NCI-H460 (cell line): ENCODE measurements at regions not wholly inside any gene's neighbourhood (a gene's known extent, or its start where the extent isn't known, plus 50 kb on each side); places are given as distances from the start of the nearest gene placed in this dataset.

Experiments
- DNase-seq: peaks from one replicate; pipeline ENCODE4 v3.0.0-alpha.2; 2016; ENCODE audit warnings: low read depth; ENCODE audit errors: extremely low read depth

DNA sequence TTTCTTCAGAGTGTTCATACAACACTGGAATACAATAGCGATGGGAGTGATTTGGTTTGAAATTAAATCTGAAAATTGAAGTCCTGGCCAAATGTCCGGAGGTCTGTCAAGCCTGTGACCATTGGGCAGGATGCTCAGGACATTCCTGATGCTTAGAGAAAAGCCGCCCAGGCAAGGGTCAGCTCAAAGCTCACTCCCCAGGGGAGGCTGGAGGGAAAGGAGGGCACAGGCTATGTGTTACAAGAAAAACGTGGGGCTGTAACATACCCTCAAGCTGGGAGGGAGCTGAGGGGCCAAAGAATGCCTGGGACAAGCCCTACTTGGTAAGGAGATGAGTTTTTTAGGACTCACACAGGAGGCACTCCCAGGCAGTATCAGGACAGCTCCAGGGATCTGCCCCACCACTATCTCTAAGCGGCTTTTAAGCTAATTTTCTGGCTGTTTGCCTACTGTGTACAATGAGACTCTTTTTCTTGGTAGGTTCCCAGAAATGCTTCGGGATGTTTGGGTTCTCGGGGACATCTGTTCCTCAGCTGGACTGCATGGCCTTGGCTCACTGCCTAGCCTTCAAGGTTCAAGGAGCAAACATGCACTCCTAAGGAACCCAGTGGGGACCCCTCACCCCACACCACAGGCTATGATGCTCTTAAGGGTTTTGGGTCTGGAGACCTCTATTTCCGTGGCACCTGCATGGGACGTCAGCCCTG lies 500.1 kb downstream of the BRD1 start:
- no peak for DNase-seq

DNA sequence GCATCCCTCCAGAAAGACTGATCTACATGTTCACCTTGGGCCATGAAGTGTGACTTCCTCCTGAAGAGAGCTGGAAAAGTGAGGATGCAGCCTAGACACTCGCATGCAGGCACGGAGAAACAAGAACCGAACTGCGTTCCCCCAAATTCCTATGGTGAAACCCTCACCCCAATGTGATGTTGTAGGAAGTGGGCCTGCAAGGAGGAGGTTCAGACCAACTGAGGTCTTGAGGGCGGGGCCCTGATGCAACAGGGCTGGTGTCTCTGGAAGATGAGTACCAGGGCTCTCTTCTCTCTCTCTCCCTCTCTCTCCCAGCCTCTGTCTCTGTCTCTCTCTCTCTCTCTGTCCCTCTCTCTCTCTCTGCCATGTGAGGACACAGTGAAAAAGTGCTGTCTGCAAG lies 501.1 kb downstream of the BRD1 start:
- DNase-seq: no peak

DNA sequence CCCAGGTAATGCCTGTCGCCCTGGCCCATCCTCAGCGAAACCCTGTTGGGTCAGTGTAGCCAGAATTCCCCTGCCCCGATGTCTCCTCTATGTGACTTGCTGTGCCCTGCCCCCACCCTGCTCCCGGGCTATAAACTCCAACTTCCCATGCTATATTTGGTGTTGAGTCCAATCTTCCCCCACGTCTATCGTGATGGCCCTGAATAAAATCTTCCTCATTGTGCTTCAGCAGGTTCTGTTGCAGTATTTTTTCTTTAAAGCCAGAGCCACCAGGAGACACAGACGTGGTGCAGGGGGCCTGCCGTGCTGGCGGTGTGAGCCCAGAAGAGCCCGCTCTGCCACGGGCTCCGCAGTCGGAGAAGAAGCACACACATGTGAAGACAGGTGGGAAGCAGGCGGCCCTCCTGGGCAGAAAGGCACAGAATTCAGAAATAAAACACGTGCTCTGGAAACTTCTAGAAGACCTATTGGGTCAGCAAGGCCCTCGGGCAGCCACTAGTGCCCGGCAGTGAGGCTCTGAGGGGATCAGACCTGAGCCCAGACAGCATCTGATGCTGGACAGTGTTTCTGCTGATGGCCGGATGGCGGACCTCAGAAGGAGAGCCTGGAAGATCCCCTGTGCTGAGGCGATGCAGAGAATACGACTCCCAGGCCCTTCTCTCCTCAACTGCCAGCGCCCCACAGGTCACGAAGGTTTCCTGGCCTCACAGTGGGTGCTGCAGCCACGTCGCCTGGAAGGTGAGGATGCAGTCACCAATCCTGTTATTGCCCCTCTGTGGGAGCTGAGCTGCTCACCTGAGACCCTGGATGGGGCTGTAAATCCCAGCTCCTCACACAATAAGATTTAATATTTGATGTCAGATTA lies 501.9 kb downstream of the BRD1 start:
- DNase-seq: no peak

DNA sequence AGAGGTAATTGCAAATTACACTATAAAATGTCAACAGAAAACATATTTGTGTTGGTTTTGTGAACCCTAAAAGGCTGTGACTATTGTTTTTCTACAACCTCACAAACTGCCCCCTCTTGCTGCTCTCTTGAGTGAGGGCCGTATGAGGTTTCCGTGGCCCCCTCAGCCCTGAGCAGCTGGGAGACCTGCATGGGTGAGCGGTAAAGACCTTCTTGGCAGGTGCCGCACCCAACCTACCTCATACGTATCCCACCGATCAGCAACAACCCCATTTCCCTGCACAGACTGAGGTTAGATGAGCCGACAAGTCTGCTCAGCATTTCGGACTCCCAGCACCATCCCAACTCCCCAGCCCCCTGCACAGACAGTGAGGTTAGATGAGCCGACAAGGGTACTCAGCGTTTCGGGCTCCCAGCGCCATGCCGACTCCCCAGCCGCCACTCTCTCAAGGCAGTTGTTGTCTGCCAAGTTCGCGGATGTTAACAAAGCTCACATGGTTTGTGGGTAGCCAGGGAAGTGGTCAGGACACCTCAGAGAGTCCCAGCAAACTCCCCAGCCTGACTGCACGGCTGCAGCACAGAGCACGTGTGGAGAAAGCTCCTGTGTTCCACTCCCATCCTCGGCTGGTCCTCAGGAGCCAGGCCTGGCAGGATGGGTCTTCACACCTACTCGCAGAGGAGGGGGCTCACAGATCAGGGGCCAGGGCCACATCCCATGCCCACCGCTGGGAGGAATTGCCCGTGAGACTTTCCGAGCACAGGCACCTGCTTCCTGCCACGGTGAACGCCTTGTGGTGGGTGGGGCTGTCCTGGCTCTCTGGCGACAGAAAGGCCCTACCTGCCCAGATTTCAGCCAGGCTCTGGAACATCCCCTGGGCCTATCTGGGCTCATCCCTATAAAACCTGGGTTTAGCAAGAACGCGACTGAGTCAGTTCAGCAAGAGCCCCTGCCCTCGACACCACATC lies 502.9 kb downstream of the BRD1 start:
- no peak for DNase-seq

DNA sequence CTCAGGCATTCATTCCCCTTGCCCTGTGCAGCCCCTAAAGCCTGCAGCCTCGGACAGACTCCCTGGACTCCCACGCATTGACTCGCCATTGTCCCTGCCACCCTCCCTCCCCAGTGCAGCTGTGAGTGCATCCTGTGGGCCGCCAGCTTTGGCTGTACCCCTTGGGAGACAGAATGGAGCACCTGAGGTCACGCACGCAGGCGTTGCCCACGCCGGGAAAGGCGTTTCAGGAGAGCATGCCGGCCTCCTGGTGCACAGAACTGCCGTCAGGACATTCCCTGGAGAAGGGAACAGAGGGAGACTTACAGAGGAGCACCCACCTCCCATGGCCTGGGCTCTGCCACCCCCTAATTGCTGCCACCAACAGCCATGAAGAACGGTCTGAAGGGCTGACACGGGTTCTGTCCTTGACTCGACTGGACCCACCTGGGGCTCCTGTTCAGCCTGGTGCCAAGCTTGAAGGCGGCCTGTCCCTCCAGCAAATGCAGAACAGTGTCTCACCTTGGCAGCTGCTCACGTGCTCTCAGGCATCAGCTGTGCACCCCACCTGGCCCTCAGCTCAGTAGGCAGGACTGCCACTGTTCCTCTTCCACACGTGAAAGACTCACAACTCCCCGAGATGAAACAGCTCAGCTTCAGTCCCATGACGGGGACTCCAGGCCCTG lies 503.8 kb downstream of the BRD1 start:
- DNase-seq: no peak

DNA sequence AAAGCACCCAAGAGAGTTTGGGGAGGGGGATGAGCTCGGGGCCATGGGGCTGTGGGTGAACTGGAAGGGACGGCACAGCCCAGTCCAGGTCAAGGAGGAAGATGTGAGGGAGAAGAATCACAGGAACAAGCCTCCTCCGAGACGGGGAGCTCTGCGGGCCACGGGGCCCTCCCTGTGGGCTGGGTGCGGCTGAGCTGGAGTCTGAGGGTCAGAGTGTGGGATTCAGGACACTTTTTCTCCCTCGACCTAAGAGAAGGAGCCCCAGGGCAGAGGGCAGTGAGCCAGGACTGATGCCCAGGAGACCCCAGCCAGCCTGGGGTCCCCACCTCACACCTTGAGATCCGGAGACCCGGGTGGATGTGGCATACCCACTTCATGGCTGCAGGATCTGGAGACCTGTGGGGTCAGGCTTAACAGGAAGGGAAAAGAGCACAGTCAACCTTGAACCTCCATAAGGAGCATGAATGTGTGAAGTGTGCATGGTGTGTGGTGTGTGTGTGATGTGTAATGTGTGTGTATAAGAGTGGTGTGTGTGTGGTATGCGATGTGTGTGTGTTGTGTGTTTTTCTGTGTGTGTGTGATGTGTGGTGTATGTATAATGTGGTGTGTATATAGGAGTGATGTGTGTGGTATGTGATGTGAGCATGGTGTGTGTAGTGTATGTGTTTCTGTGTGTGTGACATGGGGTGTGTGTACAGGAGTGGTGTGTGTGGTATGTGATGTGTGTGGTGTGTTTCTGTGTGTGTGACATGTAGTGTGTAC lies 504.6 kb downstream of the BRD1 start:
- DNase-seq: no peak

DNA sequence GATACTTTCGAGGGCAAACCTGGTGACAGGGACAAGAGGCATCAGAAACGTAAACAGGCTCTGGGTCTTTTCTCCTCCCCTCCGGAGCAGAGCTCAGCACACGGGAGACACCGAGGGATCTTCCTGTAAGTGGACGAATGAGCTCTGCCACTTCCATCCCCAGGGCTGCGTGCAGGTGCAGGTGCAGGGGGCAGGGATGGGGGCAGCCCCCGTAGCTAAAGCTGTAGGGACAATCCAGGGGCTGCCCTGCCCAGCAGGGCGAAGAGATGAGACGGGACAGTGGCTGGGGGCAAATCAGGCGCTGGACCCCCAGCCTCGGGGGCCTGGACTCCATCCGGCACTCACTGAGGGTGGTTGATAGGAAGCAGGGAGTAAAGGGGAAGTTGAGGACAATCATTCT lies 505.4 kb downstream of the BRD1 start:
- no peak for DNase-seq

DNA sequence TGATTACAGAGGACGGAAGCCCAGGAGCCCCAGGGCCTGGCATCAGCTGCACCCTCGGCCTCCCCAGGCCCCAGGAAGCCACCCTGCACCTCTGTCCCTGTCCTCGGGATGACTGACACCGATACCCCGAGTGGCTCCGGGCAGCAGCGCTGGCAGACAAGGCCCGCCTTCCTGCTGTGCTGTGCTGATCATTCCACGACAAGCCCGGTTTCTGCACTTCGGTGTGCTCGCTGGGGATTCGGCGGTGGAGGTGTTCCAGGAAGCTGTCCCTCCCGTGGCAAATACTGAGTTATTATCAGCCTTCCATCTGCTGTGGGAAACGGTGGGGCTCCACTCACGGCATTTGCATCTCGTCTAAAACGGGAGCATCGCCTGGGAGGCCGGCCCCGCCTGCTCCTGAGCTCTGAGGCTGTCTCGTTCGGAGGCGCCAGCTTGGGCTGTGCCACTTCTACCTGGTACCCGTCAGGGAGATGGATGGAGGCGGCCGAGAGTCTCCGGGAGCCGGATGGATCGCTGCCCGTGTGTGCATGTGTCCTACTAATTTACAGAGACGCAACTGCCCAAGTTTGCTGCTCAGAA lies 506.1 kb downstream of the BRD1 start:
- DNase-seq: no peak

DNA sequence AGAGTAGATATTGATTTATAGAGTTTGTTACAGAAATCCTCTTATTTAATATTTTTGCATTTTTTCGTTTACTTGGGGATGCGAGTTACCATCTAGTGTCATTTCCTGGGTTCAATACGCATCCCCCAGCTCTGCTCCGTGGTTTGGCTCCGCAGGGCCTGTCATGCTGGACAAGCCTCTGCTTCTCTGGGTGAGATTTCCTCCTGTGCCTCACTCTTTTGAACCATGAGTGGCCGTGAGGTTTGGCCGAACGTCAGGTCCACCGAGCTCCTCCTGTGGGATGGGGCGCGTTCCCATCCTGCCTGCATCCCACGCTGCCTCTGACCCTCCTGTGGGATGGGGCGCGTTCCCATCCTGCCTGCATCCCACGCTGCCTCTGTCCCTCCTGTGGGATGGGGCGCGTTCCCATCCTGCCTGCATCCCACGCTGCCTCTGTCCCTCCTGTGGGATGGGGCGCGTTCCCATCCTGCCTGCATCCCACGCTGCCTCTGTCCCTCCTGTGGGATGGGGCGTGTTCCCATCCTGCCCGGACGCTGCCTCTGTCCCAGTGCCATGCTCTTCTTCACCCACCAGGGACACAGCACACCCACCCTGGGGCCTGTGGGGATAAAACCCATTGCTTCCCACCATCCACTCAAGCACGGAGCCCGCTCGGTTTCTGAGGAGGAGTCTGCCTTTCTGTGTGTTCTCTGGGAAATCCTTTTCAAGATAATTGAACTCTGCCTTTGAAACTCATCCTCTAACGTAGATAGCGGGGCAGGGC lies 506.8 kb downstream of the BRD1 start:
- DNase-seq: no peak

DNA sequence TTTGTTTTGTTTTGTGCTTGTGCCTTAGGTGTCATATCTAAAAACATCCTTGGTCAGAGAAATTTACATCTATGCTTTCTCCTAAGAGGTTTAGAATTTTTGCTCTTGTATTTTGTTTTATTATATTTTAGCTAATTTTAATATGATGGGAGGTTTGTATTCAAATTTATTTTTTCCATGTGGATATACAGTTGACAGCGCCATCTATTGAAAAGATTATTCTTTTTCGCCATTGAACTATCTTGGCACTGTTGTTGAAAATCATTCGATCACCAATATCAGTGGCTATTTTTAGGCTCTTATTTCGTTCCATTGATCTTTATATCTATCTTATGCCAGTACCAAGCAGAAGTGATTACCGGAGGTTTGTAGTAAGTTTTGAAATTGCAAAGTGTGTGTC lies 510.3 kb downstream of the BRD1 start:
- DNase-seq: no peak

DNA sequence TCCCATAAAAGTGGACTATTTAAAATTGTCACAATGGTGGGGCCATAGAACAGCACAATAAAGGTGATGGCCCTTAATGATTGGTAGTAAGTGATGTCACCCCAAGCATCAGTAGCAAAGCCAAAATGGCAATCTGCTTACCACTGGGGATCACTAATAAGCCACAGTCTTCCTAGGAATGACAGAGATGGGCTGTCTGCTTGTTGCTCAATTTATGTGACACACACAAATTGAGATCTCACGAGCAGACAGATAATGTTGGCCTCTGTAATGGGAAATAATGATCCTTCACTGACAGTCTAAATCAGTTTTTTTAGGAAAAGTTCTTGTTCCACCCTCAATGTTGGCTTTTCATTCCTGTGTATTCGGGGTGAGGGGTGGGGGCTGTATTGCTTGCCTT lies 515.1 kb downstream of the BRD1 start:
- no peak for DNase-seq

DNA sequence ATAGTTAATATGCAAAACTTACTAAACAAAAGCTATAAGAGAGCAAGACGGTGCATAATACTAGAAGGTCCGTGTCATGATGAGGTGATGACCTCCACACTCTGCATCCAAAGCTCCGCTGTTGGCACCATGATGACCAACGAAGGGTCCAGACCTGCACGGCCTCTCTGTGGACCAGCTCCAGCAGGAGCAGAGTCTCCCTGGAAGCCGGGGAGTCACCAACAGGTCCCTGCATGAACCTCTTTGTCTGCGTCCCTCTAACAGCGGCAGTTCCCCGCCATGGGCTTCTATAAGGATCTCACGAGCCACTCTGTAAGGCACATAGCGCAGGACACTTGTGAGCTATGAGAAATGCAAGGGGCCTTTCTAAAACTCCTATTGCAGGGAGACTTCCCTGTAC lies 517.3 kb downstream of the BRD1 start:
- no peak for DNase-seq

DNA sequence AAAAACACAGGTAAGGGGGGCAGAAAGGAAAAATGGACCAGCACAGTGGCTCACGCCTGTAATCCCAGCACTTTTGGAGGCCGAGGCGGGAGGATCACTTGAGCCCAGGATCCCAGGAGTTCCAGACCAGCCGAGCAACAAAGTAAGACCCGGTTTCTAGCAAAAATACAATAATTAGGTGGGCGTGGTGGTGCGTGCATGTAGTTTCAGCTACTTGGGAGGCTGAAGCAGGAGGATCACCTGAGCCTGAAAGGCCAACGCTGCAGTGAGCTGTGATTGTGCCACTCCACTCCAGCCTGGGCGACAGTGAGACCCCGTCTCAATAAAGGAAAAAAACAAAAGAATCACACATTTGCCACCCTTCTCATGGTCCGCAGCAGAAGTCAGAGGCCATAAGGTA lies 519.4 kb downstream of the BRD1 start:
- DNase-seq: no peak

DNA sequence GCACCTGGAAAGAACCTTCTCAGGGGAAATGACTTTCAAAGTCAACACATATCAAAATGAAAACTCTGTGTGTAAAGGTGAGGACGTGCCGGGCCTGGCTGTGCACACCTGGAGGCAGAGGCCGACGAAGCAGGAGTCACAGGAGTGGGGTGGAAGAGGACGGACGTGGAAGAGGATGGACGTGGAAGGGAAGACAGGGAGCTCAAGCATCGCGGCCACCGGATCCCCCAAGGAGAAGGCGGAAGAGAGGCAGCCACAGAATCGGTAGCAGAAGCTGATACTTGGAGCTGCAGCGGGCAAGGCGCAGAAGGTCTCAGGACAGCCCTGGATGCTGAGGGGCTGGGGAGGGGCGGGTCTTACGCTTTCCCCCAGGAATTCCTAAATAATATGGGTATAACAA lies 519.8 kb downstream of the BRD1 start:
- no peak for DNase-seq

DNA sequence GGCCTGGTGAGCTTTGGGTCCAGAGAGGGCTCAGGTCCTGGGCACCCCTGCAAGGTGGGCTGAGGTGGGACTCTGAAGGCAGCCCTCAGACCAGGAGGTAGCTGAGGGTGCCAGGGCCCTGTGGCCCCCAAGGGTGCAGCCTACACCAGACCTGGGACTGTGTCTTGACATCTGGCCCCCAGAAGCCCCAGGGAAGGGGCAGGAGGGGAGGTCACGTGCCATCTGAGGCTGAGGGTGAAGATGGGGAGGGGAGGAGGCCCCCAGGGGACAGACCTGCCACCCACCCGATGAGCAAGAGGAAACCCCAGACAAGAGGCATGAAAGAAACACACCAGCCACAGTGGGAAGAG lies 520.2 kb downstream of the BRD1 start:
- no peak for DNase-seq

DNA sequence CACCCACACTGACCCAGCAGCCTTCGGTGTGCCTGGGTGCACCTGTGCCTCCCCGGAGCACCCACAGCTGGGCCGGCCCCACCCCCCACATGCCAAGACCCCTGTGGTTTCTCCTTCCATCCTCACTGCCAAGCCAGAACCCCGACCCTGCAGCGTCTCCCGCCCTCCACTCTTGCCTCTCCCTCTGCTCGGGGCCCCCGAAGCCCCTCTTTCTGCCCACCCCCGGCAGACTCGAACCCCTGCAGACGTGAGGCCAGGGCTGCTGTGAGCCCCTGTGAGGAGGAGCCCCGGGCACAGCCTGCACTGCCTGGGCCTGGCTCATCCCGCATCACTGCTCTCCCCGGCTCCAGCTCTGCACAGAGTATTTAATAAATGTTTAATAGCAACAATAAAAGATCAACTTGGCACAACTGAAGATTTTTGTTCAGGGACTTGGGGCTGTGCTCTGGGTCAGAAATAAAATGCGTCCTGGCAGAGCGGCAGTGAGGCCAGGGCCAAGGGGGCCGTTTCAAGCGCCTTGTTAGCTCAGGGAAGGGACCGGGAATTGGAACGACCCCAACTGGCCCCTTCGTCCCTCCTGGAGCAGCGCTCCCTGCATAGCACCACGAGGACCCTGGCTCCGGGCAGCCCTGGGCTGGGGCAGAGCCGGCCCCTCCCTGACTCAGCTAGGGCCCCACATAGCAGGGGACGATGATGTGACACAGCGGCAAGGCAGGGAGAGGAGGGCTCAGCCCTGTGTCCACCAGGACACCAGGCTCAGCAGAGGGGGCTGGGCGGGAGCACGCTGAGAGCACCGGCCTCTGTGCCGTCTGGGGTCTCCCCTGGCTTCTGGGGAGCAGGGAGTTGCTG lies 520.8 kb downstream of the BRD1 start:
- no peak for DNase-seq

DNA sequence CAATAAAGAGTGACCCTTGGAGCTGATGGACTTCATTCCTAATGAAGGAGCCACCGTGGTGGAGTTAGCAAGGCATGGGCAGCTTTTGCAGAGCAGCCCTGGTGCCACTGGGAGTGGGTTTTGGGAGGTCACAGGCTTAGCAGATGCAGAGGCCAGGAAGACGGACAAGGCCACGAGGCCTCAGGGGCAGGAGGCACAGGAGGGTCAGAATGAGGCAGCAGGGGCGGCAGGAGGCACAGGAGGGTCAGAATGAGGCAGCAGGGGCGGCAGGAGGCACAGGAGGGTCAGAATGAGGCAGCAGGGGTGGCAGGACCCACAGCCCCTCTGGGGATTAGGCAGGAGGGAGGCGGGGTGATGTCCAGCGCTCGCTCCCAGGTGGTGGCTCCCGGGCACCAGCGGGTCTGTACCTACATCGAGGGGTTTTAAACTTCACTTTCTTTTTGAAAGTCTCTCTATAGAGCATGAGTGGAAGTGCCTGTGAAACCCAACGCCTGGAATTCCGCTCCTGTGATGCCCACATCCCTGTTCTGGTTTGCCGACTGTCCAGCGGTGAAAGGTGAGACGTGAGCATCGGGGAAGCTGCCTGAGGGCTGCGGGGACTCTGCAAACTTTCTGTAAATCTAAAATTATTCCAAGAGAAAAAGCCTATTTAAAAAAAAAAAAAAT lies 521.6 kb downstream of the BRD1 start:
- no peak for DNase-seq
